HG03095 (cell line): ENCODE measurements at regions not wholly inside any gene's neighbourhood (a gene's known extent, or its start where the extent isn't known, plus 50 kb on each side); places are given as distances from the start of the nearest gene placed in this dataset.

Source experiments
- ATAC-seq: cut with Tn5 transposase; IDR thresholded peaks from one replicate; pipeline ENCODE4 v1.9.1; 2021; ENCODE audit warnings: moderate library complexity; ENCODE audit not compliant: unreplicated experiment

DNA sequence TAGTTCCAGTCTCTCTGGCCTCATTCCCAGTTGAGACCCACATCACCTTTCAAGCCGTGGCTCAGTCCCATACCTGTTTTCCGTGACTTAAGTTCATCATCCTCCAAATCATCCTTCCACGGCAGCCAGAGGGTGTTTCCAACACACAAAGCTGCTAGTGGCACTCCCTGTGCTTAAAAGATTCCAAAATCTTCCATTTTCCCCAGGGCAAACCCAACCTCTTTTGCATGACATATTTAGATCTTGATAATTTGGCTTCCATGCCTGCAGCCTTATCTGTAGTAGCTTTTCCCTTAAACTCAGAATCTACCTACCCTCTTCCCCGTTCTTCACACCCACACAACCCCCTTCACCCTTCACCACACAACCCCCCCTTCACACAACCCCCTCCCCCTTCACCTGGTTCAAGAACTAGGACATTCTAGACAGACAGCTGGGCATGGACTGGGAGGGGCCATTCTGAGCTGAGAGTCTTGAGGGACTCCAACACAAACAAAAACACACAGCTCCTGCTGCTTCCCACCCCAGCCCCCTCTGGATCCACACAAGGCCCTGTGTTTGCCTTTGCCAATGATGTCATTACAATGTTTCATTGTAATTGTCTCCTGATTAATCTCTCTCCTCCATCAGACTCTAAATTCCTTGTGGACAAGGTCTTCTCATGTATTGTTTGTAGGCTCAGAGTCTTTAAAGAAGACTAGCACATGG, 268.2 kb downstream of the SH3GL2 start:
- ATAC-seq, result no peak

DNA sequence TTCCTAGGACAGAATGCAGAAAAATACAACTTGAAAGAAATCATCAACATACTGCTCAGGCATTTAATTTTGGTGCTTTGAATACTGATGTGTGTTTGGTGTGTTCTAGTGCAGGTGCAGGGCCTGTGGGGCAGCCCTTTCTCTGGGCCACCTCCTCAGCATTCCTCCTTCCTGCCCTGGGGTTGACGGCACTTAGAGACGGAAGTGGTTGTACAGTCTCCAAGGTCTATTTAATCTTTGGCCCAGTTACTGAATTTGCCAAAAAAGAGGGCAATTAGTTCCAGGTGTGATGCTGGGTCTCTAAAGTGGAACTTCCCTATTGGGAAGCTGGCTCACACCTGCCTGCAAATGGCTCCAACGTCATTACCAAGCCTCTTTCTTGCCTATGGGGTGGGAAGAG, 269.0 kb downstream of the SH3GL2 start:
- no peak for ATAC-seq

DNA sequence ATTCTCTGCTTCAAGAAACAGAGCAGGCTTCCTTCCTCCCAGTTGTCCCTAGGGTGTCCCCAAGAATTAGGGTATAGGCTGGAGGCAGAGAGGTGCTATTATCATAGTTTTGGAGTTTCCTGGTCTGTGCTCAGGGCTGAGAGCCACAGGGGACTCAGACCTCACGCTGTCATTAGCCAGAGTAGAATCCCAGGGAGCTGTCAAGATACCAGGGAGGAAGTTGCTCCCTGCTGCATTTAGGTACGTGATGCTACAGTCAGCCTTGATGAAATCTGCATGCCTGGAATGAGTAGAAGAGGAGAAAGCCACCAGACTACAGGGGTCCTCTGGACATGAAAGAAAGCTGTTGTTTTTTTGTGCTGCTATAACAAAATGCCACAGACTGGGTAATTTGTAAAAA, 273.2 kb downstream of the SH3GL2 start:
- ATAC-seq, result no peak

DNA sequence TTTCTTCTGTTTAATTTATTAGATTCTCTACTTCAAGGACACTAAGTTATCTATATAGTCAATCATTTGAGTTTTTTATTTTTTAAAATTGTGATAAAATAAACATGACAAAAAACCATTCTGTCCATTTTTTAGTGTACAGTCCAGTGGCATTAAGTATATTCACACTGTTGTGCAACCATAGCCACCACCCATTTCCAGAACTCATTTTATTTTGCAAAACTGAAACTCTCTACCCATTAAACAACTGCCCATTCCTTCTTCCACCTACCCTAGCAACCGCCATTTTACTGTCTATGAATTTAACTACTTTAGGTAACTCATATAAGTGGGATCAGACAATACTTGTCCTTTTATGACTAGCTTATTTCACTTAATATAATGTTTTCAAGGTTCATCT, 275.6 kb downstream of the SH3GL2 start:
- ATAC-seq, result no peak

DNA sequence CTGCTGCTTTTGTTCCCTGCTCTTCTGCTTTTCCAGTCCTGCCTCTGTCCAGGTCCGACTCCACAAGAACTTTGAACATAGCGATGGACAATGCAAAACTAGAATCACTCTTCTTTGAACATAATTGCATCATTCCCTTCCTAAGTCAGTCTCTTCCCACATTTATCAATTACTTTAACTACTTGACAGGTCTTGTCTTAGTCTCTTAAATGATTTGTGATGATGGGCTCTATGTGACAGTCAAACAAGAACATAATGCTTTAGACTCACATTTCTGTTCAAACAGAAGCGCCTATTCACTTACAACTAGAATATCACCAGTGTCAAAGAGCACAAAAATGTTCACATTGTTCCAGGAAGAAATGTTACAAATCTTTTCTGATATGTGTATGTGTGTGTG, 278.1 kb downstream of the SH3GL2 start:
- ATAC-seq, result no peak

DNA sequence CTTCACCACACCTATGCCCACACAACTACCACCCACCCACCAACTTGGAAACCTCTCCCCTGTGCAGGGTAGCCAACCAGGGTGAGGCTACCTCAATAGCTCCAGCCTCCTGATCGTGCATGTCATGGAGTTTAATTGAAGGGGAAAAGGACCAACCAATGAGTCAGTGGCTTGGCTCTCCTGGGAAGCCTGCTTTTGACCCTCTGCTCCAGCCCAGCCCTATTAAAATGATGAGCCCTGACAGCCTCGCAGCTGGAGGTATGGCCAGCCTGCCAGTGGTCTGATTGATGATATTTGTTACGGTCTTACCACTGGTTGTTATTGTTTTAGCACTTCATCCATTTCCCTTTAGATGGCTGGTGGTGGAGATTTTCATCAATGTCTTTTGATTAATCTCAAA, 280.4 kb downstream of the SH3GL2 start:
- ATAC-seq, result no peak

DNA sequence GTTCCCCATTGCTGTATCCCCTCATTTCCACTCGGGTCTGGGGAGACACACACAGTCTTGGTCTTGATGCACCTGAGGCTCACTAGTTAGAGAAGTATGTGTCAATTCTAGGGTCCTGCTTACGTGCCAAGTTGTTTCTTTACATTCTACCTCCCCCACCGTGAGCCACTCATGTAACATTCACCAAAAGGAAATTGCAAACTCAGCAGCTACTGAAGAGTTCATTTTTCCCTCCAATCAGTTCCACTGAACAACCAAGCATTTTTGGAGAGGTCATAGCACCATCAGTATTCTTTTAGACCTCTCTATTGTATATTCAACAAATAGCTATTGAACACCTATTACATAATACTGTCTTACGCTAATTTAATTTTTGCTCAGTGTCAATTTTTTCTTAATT, 281.1 kb downstream of the SH3GL2 start:
- ATAC-seq, result no peak

DNA sequence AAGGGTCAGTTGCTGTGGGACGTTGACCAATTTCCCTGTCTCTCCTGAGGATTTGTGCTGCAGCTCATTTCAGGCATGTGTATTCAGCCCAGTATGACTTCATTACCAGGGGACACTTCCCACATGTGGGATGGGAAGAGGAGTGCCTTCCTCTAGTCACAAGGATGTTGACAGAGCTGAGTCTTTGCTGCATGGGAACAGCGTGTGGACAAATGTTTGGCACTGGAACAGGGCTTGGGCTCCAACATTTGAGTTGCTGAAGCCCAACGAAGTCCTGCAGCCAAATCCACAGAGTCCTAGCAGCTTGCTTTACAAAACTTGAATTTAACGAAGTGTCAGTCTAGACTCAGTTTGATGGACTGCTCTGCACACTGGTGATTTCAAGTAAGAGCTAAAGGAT, 283.2 kb downstream of the SH3GL2 start:
- no peak for ATAC-seq

DNA sequence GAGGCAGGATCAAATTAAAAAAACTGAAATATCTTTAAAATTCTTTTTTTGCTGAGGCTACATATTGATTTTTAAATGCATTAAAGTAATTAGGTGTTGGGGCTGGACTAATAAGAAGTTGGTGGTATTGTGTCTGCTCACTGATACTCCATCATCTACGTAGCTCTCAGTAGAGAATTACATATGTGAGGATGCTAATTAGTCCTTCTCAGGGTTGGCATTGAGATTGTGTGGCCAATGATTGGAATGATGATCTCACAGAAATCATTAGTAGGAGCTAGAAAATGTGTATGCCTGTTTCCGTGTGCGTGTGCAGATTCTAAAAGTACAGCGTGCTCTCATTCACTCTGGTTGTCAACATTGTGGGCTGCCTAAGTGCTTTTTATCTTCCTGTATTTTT, 283.8 kb downstream of the SH3GL2 start:
- no peak for ATAC-seq

DNA sequence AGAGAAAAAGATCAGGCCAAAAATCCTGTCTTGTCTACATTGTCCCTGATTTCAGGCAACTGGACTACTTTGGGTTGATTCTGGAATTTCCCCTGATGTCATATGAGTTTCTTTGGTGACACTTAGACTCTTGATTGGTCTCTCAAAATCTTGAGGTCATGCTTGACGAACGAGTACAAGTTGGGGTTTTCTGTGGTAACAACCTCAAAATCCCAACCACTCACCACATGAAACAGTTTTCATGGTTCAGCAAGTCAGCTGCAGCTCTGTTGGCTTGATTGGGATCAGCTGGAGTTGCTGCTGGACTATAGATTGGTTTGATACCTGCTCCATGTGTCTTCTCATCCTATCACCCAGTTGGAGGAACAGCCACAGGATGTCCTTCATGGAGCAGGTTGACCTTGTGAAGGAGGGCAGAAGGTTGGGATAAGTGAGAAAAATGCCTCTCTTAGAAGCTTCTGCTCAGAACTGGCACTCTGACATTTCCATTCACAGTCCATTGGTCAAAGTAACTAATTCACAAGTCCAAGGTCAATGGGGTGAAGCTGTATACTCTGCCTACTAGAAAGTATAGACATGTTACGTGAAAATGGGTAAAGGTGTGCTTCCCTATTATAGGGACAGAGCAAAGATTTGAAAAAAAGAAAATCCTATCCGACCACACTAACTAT, 284.5 kb downstream of the SH3GL2 start:
- ATAC-seq, result peak; percentile 81

DNA sequence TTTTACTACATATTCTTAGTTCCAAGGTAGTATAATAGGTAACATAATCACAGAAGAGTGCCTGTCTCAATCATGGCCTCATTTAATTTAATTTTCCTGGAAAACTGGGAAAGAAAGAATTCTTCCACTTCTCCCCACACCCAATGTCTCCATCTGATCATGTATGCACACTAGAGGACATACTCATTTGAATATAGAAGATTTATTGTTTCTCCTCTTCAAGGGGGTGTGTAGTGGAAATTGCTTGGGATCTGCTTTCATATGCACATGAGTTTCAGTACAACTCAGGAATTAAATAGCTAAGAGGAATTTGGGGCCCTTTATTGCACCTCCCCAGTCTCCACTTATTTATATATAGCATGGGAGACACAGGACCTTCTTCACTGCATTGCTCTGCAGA, 285.1 kb downstream of the SH3GL2 start:
- ATAC-seq, result no peak

DNA sequence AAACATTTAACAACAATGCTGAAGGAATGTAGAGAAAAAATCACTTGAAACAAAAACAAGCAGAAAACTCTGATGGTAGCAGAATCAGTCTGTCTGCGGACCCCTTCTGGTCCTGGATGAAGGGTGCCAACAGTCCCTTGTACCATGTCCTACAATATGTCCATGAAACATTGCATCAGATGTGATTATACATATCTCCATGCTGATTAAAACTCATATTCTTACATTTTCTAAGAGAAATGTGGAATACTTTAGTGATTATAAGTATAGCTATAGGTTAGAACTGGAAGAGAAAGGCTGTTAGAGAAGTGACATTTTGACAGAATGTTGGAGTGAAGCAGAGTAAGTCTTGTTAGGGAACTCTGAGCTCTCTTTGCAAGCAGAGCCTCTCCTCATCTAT, 286.1 kb downstream of the SH3GL2 start:
- no peak for ATAC-seq

DNA sequence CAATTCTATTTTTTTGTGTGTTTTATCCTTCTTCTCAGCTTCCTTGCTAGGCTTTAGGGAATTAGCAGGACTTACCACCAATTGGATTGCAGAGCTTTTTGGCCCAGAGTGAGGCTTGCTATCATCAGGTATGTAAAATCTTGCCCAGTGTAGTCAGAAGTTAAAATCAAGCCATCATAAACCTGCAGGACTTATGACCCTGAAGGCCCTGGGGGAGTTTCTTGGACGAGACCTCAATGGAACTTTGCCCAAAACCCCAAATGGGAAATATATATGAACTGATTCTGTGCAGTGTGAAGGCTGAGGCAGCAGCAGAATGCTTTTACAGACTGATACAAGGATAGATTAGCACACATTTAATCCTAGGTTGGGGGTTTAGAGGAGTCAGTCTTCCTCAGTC, 287.0 kb downstream of the SH3GL2 start:
- no peak for ATAC-seq

DNA sequence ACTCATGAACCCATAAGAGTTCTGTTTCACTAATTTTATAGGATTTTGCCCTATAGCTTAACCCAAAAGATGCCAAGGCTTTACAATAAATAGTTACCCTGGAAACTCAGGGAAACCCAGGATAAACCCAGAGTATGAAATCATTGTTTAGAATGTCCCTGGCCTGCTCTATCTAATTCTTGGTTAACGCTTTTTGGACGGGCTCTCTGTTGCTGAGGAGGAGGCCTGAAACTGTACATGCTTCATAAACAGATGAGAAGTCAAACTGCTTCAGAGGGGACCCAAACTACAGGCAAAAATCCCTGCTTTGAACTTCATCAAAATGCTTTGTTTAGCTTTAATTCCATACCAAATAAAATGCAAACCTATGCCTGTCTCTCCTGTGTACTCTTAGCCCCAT, 291.9 kb downstream of the SH3GL2 start:
- ATAC-seq, result no peak

DNA sequence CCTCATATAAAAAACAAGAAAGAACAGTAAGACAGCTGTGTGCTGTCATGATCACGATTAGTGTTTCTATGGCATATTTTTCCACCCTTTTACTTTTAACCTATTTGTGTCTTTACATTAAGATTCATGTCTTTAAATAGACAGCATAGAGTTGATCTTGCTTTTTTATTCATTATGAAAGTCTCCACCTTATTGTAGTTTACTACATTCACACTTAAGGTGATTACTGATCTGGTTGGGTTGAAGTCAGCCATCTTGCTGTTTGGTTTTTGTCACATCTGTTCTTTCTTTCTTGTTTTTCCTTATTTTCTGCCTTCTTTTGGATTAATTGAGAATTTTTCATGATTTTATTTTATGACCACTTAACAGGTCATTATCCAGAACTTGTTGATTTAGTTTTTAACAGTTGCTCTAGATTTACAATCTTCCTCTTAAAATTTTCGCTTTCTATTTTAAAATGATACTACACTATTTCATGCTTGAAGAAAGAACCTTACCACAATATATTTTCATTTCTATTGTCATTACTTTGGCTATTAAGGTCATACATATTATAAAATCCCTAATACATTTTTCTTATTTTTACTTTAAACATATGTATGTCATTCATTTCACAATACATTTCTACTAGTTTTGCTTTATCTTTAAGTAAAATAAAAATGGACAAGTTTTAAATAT, 292.5 kb downstream of the SH3GL2 start:
- no peak for ATAC-seq

DNA sequence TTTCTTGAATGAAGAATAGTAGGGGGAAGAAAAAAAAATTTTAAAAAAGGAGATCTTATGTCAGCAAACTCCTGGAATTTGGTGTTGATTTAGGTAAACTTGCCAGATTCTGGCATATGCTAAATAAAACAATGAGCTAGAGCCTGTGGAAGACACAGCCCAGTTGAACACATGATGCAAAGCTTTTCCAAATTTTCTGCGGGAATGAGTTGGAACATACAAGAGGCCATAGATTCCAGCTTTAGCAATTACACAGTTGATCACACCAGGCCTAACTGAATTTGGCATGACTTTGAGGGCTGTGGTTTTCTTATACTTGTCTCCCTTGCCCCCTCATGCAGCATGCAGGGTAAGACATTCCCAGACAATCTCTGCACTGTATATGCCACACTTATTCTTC, 297.0 kb downstream of the SH3GL2 start:
- no peak for ATAC-seq

DNA sequence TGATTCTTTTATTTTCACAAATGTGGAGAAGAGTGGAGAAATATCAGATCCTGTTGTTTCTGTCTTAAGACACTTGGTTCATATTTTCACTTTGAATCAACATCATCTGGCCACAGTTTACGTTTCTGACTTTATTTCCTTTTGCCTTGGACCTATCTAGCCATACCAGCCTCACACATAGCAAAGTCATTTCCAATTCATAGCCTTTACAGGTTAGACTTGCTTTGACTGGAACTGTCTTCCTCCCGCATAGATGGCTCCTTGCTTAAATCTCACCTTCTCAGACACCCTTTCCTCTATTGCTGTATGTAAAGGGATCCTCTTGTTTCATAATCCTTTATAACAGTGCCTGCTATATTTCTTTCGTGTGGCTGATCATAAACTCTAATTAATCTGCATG, 297.8 kb downstream of the SH3GL2 start:
- ATAC-seq, result no peak

DNA sequence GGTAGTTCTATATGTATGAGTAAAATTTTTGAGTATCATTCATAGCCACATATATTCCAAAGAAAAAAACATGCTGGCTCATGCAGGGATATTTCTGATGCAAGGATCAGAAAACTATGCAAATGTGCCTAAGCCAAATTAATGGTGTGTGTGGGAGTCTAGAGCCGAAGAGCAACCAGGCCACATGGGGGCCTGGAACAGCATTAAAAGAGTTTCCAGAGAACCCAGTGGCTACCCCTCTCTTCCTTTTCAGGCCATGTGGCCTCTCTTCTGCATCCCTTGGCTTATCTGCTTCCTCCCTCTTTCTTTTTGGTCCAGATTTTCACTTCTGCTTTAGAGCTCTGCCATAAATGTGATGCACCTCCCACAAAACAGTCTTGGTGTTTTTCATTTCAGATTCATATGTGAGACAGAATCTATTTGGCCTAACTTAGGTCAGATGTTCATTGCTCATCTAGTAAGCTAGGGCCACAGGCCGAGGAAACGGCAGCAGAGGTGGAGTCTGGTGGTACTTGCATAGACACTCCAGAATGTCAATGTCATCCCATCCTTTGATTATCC, 300.0 kb downstream of the SH3GL2 start:
- no peak for ATAC-seq

DNA sequence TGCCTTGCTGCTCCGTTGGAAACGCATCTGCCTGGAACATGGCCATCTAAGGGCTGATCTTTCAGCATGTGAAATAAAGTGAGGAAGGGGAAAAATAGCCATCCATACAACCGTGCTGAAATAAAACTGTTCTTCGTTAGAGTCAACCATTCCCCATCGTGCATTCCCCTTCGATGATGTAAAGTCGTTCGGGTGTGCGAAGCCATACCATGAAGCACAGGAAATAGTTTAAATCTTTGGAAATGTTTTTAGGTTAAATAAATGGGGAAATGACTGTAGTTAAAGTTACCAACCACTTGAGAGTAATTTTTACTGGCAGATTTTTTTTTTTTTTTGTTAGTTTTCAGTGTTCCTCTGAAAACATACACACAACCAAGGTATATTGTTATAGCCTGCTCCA, 302.5 kb downstream of the SH3GL2 start:
- ATAC-seq, result no peak

DNA sequence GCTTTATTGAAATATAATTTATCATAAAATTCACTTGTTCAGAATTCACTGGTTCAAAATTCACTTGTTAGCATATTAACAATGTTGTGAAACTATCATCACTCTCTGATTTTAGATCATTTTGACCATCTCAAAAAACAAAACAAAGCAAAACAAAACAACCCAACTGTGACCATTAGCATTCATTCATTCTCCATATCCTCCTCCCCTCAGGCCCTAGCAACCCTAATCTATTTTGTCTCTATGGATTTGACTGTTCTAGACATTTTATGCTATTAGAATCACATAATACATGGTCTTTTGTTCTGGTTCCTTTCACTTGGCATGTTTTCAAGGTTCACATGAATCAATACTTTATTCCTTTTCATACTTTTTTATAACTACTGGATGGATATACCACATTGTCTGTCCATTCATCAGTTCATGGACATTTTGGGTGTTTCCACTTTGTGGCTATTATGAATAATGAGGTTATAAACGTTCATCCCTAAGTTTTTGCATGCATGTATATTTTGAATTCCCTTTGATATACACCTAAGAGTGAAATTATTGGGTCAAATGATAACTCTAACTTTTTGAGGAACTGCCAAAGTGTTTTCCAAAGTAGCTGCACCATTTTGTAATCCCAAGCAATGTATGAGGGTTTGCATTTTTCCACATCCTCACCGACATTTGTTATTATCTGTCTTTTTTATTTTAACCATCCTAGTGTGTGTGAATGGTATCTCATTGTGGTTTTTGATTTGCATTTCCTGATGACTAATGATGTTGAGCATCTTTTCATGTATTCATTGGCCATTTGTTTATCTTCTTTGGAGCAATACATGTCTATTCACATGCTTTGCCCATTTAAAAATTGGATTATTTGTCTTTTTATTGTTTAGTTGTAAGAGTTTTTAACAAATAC, 304.1 kb downstream of the SH3GL2 start:
- ATAC-seq, result no peak

DNA sequence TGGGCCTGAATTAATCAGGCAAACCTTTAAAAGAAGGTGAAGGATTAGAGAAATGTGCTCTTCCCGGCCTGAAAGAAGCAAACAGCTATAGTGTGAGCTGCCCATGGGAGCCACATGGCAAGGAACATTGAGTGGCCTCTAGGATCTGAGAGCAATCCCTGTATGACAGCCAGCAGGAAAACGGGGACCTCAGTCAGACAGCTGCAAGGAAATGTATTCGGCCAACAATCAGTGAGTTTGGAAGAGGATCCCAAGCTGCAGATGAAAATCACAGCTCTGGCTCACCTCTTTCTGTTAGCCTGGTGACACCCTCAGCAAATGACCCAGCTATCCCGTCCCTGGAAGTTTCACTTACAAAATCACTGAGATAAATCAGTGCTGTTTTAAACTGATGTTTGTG, 309.2 kb downstream of the SH3GL2 start:
- no peak for ATAC-seq
